ENCODE measurements at regions not wholly inside any gene's neighbourhood (a gene's known extent, or its start where the extent isn't known, plus 50 kb on each side); places are given as distances from the start of the nearest gene placed in this dataset.

- TF ChIP-seq POLR2AphosphoS5 (IDR thresholded peaks at IDR 0.05) (no peak), EP300 (IDR thresholded peaks at IDR 0.05) (no peak), POLR2A (IDR thresholded peaks at IDR 0.05) (no peak)
- TF ChIP-seq, protein P1, sequence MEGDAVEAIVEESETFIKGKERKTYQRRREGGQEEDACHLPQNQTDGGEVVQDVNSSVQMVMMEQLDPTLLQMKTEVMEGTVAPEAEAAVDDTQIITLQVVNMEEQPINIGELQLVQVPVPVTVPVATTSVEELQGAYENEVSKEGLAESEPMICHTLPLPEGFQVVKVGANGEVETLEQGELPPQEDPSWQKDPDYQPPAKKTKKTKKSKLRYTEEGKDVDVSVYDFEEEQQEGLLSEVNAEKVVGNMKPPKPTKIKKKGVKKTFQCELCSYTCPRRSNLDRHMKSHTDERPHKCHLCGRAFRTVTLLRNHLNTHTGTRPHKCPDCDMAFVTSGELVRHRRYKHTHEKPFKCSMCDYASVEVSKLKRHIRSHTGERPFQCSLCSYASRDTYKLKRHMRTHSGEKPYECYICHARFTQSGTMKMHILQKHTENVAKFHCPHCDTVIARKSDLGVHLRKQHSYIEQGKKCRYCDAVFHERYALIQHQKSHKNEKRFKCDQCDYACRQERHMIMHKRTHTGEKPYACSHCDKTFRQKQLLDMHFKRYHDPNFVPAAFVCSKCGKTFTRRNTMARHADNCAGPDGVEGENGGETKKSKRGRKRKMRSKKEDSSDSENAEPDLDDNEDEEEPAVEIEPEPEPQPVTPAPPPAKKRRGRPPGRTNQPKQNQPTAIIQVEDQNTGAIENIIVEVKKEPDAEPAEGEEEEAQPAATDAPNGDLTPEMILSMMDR (IDR thresholded peaks at IDR 0.05): no peak
- intact Hi-C loops (cut with DNase I): no loop called here
Measured at GRCh38 chr12:59850268-59850667, 254.4 kb downstream of the SLC16A7 start.

GRCh38 chr12:59858508-59859170 is 262.8 kb downstream of the SLC16A7 start:
- no peak overlapping the region for H3K4me3 ChIP-seq
- no peak for DNase-seq
- H3K36me3 ChIP-seq: no peaks in the 10 kb centered on the region
- TF ChIP-seq POLR2A (IDR thresholded peaks at IDR 0.05) (no peak), EP300 (IDR thresholded peaks at IDR 0.05) (no peak), POLR2AphosphoS5 (IDR thresholded peaks at IDR 0.05) (no peak)
- TF ChIP-seq, protein P1 (IDR thresholded peaks at IDR 0.05): no peak
- no peaks in the 10 kb centered on the region for H3K4me1 ChIP-seq
- WGBS, 2 donors: 14 to 68% methylated on average over 2 of the region's 2 CpGs
- no peaks in the 10 kb centered on the region for H3K9me3 ChIP-seq
- H3K27ac ChIP-seq: no peak overlapping the region
- intact Hi-C loops (cut with DNase I): no loop called here
- H3K27me3 ChIP-seq: no peaks in the 10 kb centered on the region

More at GRCh38 chr12:59850268-59850667, 254.4 kb downstream of the SLC16A7 start:
- H3K27me3 ChIP-seq: no peaks in the 10 kb centered on the region
- no peaks in the 10 kb centered on the region for H3K36me3 ChIP-seq
- no peaks in the 10 kb centered on the region for H3K9me3 ChIP-seq
- no peak overlapping the region for H3K4me3 ChIP-seq
- no peak overlapping the region for H3K27ac ChIP-seq
- no peaks in the 10 kb centered on the region for H3K4me1 ChIP-seq
- WGBS, 2 donors: 83 to 93% methylated on average over 2 of the region's 2 CpGs
- DNase-seq: no peak

- Histone ChIP-seq H3K27me3 (no peaks in the 10 kb centered on the region), H3K27ac (no peak overlapping the region), H3K36me3 (no peaks in the 10 kb centered on the region), H3K4me1 (no peaks in the 10 kb centered on the region), H3K4me3 (no peak overlapping the region), H3K9me3 (no peaks in the 10 kb centered on the region)
- no peak for TF ChIP-seq POLR2AphosphoS5 (IDR thresholded peaks at IDR 0.05)
- no peak for TF ChIP-seq POLR2A (IDR thresholded peaks at IDR 0.05)
- TF ChIP-seq, protein P1 (IDR thresholded peaks at IDR 0.05): no peak
- no peak for TF ChIP-seq EP300 (IDR thresholded peaks at IDR 0.05)
- WGBS, 2 donors: 86 to 88% methylated on average over 1 of the region's 1 CpG
- intact Hi-C loops (cut with DNase I): no loop called here
- DNase-seq: no peak
Measured at GRCh38 chr12:59859171-59859510, 263.3 kb downstream of the SLC16A7 start.

GRCh38 chr12:59861635-59862034 is 265.8 kb downstream of the SLC16A7 start:
- no peak overlapping the region for H3K4me3 ChIP-seq
- 89 to 94% methylated on average over 3 of the region's 3 CpGs for WGBS, 2 donors
- no peaks in the 10 kb centered on the region for H3K9me3 ChIP-seq
- intact Hi-C loops (cut with DNase I): no loop called here
- H3K36me3 ChIP-seq: no peaks in the 10 kb centered on the region
- H3K27me3 ChIP-seq: no peaks in the 10 kb centered on the region
- no peak overlapping the region for H3K27ac ChIP-seq
- no peaks in the 10 kb centered on the region for H3K4me1 ChIP-seq
- no peak for TF ChIP-seq POLR2A (IDR thresholded peaks at IDR 0.05)
- TF ChIP-seq, protein P1 (IDR thresholded peaks at IDR 0.05): no peak
- TF ChIP-seq POLR2AphosphoS5 (IDR thresholded peaks at IDR 0.05): no peak
- TF ChIP-seq EP300 (IDR thresholded peaks at IDR 0.05): no peak
- DNase-seq: no peak

GRCh38 chr12:59867055-59867454 is 271.2 kb downstream of the SLC16A7 start:
- Histone ChIP-seq H3K4me1 (no peaks in the 10 kb centered on the region), H3K27me3 (no peaks in the 10 kb centered on the region), H3K9me3 (peaks cover 0 to 3% (median 0%) of the 10 kb centered on the region in 4 donors), H3K27ac (no peak overlapping the region), H3K4me3 (no peak overlapping the region), H3K36me3 (no peaks in the 10 kb centered on the region)
- intact Hi-C loops (cut with DNase I): no loop called here
- no peak for DNase-seq
- WGBS, 2 donors: 91 to 95% methylated on average over 1 of the region's 1 CpG
- TF ChIP-seq, protein P1 (IDR thresholded peaks at IDR 0.05): no peak
- no peak for TF ChIP-seq POLR2AphosphoS5 (IDR thresholded peaks at IDR 0.05)
- TF ChIP-seq POLR2A (IDR thresholded peaks at IDR 0.05): no peak
- no peak for TF ChIP-seq EP300 (IDR thresholded peaks at IDR 0.05)

All from sigmoid colon (tissue), 6 donors.